HCT116 (cell line): ENCODE measurements at regions not wholly inside any gene's neighbourhood (a gene's known extent, or its start where the extent isn't known, plus 50 kb on each side); places are given as distances from the start of the nearest gene placed in this dataset.

Source experiments
- ATAC-seq: fragments of 200-7000 bp; cut with Tn5 transposase; 2 replicates; pipeline ENCODE4 v1.9.1; 2020; ENCODE audit warnings: mild to moderate bottlenecking, moderate library complexity
- BruUV-seq: library from RNA; stranded (reverse); fragments of 400-500 nt; replicated peaks from 2 replicates; lab custom pipeline; 2021; lab: Mats Ljungman, UMichigan
- CTCF ChIA-PET: fragments of 300-600 bp; sonication (Branson Sonifier 250); formaldehyde crosslinking; loops from one replicate; lab custom pipeline; 2021; ENCODE audit warnings: antibody characterized with exemption; lab: Charles Lee
- POLR2A ChIA-PET: fragments of 300-600, 350-600 bp; sonication (Branson Sonifier 250); formaldehyde crosslinking; loops from one replicate; lab custom pipeline; 2021; ENCODE audit warnings: antibody characterized with exemption; lab: Charles Lee
- RAD21 ChIA-PET, 2 experiments: fragments of 300-600 bp; sonication (Branson Sonifier 250); formaldehyde crosslinking; loops; one replicate each; lab custom pipeline; 2023; ENCODE audit warnings: low total read pairs in 2 of 2; ENCODE audit not compliant: uncharacterized antibody in 2 of 2, unreplicated experiment in 2 of 2, low non-redundant PET in 1 of 2; lab: Charles Lee
- DNase-seq: peaks from one replicate; pipeline ENCODE4 v3.0.0-alpha.2; 2010; ENCODE audit warnings: low read depth, low spot score
- H2AFZ ChIP-seq: fragments of 200-600 bp; shearing (Covaris generic), sonication (generic); 2 replicates; pipeline ENCODE4 v1.6.1; 2017; ENCODE audit warnings: low read depth, mixed run types, mixed read lengths, antibody characterized with exemption, low read length; ENCODE audit not compliant: poor library complexity, severe bottlenecking
- H3K27ac ChIP-seq: 2 replicates; pipeline ENCODE4 v1.5.1; 2012; ENCODE audit warnings: low read depth, low read length
- H3K27me3 ChIP-seq: fragments of 200-600 bp; sonication (generic); 2 replicates; pipeline ENCODE4 v1.6.1; 2016; ENCODE audit warnings: mixed run types, low read length, mixed read lengths; ENCODE audit not compliant: insufficient read depth
- H3K36me3 ChIP-seq, 2 experiments: fragments of 200-500 bp in 1 of 2; fragments of 200-600 bp in 1 of 2; sonication (Bioruptor generic) in 1 of 2; sonication (generic) in 1 of 2; 2 replicates each; pipeline versions ENCODE4 v1.5.1 to v1.6.1; 2014 to 2016; ENCODE audit warnings: low read length in 2 of 2, inconsistent platforms in 1 of 2, mixed read lengths in 1 of 2, mixed run types in 1 of 2; ENCODE audit not compliant: insufficient read depth in 2 of 2, control insufficient read depth in 1 of 2
- H3K4me1 ChIP-seq, 2 experiments: fragments of 200-600 bp in 1 of 2; sonication (generic) in 1 of 2; 2 replicates each; pipeline versions ENCODE4 v1.5.1 to v1.6.1; 2012 to 2017; ENCODE audit warnings: low read length in 2 of 2, inconsistent platforms in 1 of 2, mild to moderate bottlenecking in 1 of 2, mixed read lengths in 1 of 2, mixed run types in 1 of 2, moderate library complexity in 1 of 2; ENCODE audit not compliant: insufficient read depth in 2 of 2, control insufficient read depth in 1 of 2
- H3K4me2 ChIP-seq: fragments of 200-600 bp; sonication (generic); 2 replicates; pipeline ENCODE4 v1.6.1; 2017; ENCODE audit warnings: mixed run types, low read length, mixed read lengths
- H3K4me3 ChIP-seq, 2 experiments: fragments of 200-600 bp in 1 of 2; sonication (generic) in 1 of 2; replicated peaks in 1 of 2; 2 replicates each; pipeline ENCODE4 v1.5.1; 2011 to 2016; ENCODE audit warnings: low read length in 2 of 2, control low read depth in 1 of 2, low read depth in 1 of 2, mild to moderate bottlenecking in 1 of 2, mixed read lengths in 1 of 2, mixed run types in 1 of 2
- H3K79me2 ChIP-seq: fragments of 200-600 bp; sonication (generic); 2 replicates; pipeline ENCODE4 v1.6.1; 2017; ENCODE audit warnings: mild to moderate bottlenecking, mixed run types, low read length, moderate library complexity, mixed read lengths; ENCODE audit not compliant: insufficient read depth
- H3K9ac ChIP-seq: fragments of 200-600 bp; sonication (generic); 2 replicates; pipeline ENCODE4 v1.6.1; 2016; ENCODE audit warnings: low read length, mixed read lengths
- H3K9me2 ChIP-seq: fragments of 200-600 bp; sonication (generic), shearing (Covaris generic); 2 replicates; pipeline ENCODE4 v1.6.1; 2017; ENCODE audit warnings: mixed run types, mild to moderate bottlenecking, moderate library complexity; ENCODE audit not compliant: insufficient read depth
- H3K9me3 ChIP-seq, 2 experiments: fragments of 200-500 bp in 1 of 2; fragments of 200-600 bp in 1 of 2; sonication (Bioruptor generic) in 1 of 2; sonication (generic) in 1 of 2; 2 replicates each; pipeline ENCODE4 v1.6.1; 2014 to 2017; ENCODE audit warnings: low read length in 2 of 2, mixed read lengths in 2 of 2, inconsistent platforms in 1 of 2, low read depth in 1 of 2, mild to moderate bottlenecking in 1 of 2, mixed run types in 1 of 2, moderate library complexity in 1 of 2; ENCODE audit not compliant: control insufficient read depth in 1 of 2, insufficient read depth in 1 of 2
- H4K20me1 ChIP-seq: fragments of 200-600 bp; sonication (generic), shearing (Covaris generic); 2 replicates; pipeline ENCODE4 v1.6.1; 2017; ENCODE audit warnings: mixed run types, mild to moderate bottlenecking, moderate library complexity; ENCODE audit not compliant: insufficient read depth
- CEBPB ChIP-seq: IDR thresholded peaks from 2 replicates; pipeline ENCODE4 v1.6.1; 2012; ENCODE audit warnings: low read depth
- EGR1 ChIP-seq: IDR thresholded peaks from 2 replicates; pipeline ENCODE4 v1.6.1; 2012; ENCODE audit warnings: low read depth
- ELF1 ChIP-seq: IDR thresholded peaks from 2 replicates; pipeline ENCODE4 v1.6.1; 2012; ENCODE audit warnings: low read depth, borderline replicate concordance
- EZH2 ChIP-seq: fragments of 200-600 bp; sonication (generic); IDR thresholded peaks from 2 replicates; pipeline ENCODE4 v1.6.1; 2017; ENCODE audit warnings: antibody characterized with exemption, mixed run types
- POLR2A ChIP-seq: IDR thresholded peaks from 2 replicates; pipeline ENCODE4 v1.7.0; 2011; ENCODE audit warnings: borderline replicate concordance; ENCODE audit not compliant: insufficient read depth, insufficient read length; ENCODE audit errors: extremely low read depth
- POLR2AphosphoS5 ChIP-seq: IDR thresholded peaks from 2 replicates; pipeline ENCODE4 v1.6.1; 2011; ENCODE audit warnings: mild to moderate bottlenecking, low read depth, low read length, moderate library complexity
- RAD21 ChIP-seq: IDR thresholded peaks from 2 replicates; pipeline ENCODE4 v1.6.1; 2012; ENCODE audit warnings: low read depth, mild to moderate bottlenecking
- SIN3A ChIP-seq: IDR thresholded peaks from 2 replicates; pipeline ENCODE4 v1.6.1; 2012; ENCODE audit warnings: low read depth
- YY1 ChIP-seq: IDR thresholded peaks from 2 replicates; pipeline ENCODE4 v1.6.1; 2011; ENCODE audit warnings: low read length, low read depth, moderate library complexity, mild to moderate bottlenecking; ENCODE audit not compliant: insufficient replicate concordance; ENCODE audit errors: extremely low read depth
- ZFX ChIP-seq: fragments of 450-650 bp; IDR thresholded peaks from 2 replicates; pipeline ENCODE4 v1.6.1; 2017
- ZNF274 ChIP-seq: fragments of 200-500 bp; sonication (Bioruptor generic); IDR thresholded peaks from 2 replicates; pipeline ENCODE4 v1.6.1; 2014; ENCODE audit warnings: mild to moderate bottlenecking, low read depth, low read length, inconsistent platforms
- intact Hi-C: fragments of 100-400 bp; cut with micrococcal nuclease; formaldehyde crosslinking; loops from 2 replicates; pipeline ENCODE4 v1.10.0; 2022
- TF ChIP-seq, protein P1 (sequence below): IDR thresholded peaks from 2 replicates; pipeline ENCODE4 v1.6.1; 2012
- TF ChIP-seq, protein P2 (sequence below): IDR thresholded peaks from 2 replicates; pipeline ENCODE4 v1.6.1; 2011; ENCODE audit warnings: mild to moderate bottlenecking, low read length, moderate library complexity; ENCODE audit not compliant: insufficient replicate concordance; ENCODE audit errors: extremely low read depth
- TF ChIP-seq, protein P3 (sequence below): IDR thresholded peaks from 2 replicates; pipeline ENCODE4 v1.6.1; 2012

DNA sequence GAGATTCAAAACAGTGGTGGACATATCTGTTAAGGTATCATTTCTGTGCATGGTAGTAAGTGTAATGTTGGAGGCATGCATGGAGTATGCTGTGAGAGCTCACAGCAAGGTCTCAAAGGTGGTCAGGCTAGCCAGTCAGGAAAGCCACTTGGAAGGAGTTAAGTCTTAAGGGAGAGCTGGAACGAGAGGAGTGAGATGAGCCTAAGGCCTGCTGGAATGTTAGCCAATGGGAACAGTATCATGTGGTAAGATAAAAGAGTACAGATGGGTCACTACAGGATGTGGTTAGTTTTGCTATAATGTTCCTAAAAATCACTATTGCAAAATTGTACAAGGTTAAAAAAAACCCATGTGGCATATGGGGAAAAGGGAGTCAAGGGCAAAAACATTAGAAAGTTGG is 311.7 kb upstream of the E2F7 start:
- no peak overlapping the region for H3K27ac ChIP-seq
- H3K27me3 ChIP-seq, result no peaks in the 10 kb centered on the region
- no peaks in the 10 kb centered on the region for H3K36me3 ChIP-seq
- no peaks in the 10 kb centered on the region for H4K20me1 ChIP-seq
- H3K79me2 ChIP-seq, result no peaks in the 10 kb centered on the region
- ATAC-seq, result no peak
- DNase-seq, result no peak
- H3K4me3 ChIP-seq, result no peak overlapping the region
- H3K9me3 ChIP-seq, result no peaks in the 10 kb centered on the region
- no peaks in the 10 kb centered on the region for H3K9me2 ChIP-seq
- TF ChIP-seq ZFX, result no peak
- H2AFZ ChIP-seq, result no peak overlapping the region
- H3K4me1 ChIP-seq, result no peaks in the 10 kb centered on the region
- RAD21 ChIA-PET, result no interaction called here
- CTCF ChIA-PET, result no interaction called here
- H3K9ac ChIP-seq, result no peak overlapping the region
- no TSS peak for BruUV-seq
- H3K4me2 ChIP-seq, result no peak overlapping the region
- intact Hi-C loops, result no loop called here
- POLR2A ChIA-PET, result no interaction called here

DNA sequence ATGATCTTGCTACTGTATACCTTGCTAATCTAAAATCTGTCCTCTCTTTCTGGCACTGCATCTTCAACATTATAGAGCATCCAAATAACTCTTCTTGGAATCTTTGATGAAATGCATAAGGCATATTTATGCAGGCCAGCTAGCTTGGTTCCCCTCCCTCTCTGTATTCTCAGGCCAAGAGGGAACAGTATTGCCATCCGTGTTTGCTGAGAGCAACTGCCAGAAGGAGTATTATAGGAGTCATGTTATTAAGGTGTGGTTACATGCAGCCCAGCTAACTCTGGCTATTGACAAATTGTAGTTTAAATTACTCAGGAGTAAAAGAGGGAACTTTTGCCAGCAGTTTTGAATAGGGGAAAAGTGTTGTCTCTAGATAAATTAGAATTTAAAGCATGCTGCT is 309.3 kb upstream of the E2F7 start:
- intact Hi-C loops, result no loop called here
- RAD21 ChIA-PET, result no interaction called here

DNA sequence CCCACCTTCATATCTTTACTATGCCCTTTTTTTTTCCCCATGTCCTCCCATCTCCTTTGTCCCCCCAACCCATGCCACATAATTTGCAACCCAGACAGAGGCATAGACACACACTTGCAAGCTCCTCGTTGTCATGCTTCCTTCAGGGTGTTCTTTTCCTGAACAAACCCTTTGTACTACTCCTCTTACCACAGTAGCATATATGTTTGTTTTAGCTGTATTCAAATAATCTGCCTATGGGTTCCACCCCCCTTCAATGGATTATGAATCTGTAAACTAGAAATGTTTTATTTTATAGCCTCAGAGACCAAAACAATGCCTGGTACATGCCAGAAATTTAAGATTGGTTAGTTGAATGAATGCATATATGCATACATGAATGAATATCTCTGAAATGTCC is 307.1 kb upstream of the E2F7 start:
- Histone ChIP-seq H3K9me2 (no peaks in the 10 kb centered on the region), H3K36me3 (no peaks in the 10 kb centered on the region), H4K20me1 (no peaks in the 10 kb centered on the region), H3K9me3 (no peaks in the 10 kb centered on the region), H2AFZ (no peak overlapping the region), H3K4me3 (no peak overlapping the region), H3K79me2 (no peaks in the 10 kb centered on the region), H3K27ac (no peak overlapping the region), H3K4me1 (no peaks in the 10 kb centered on the region), H3K4me2 (no peak overlapping the region), H3K27me3 (no peaks in the 10 kb centered on the region), H3K9ac (no peak overlapping the region)
- ChIA-PET RAD21 (no interaction called here), POLR2A (no interaction called here), CTCF (no interaction called here)
- DNase-seq (no peak), ATAC-seq (no peak)
- TF ChIP-seq POLR2AphosphoS5 (no peak), EGR1 (no peak), ZNF274 (no peak), ZFX (no peak), RAD21 (no peak), ELF1 (no peak), SIN3A (no peak), CEBPB (no peak), YY1 (no peak)
- TF ChIP-seq, protein P1, sequence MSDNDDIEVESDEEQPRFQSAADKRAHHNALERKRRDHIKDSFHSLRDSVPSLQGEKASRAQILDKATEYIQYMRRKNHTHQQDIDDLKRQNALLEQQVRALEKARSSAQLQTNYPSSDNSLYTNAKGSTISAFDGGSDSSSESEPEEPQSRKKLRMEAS, result no peak
- TF ChIP-seq, protein P2, sequence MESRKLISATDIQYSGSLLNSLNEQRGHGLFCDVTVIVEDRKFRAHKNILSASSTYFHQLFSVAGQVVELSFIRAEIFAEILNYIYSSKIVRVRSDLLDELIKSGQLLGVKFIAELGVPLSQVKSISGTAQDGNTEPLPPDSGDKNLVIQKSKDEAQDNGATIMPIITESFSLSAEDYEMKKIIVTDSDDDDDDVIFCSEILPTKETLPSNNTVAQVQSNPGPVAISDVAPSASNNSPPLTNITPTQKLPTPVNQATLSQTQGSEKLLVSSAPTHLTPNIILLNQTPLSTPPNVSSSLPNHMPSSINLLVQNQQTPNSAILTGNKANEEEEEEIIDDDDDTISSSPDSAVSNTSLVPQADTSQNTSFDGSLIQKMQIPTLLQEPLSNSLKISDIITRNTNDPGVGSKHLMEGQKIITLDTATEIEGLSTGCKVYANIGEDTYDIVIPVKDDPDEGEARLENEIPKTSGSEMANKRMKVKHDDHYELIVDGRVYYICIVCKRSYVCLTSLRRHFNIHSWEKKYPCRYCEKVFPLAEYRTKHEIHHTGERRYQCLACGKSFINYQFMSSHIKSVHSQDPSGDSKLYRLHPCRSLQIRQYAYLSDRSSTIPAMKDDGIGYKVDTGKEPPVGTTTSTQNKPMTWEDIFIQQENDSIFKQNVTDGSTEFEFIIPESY, result no peak
- BruUV-seq, result no TSS peak
- intact Hi-C loops, result no loop called here

More for the DNA sequence above, 309.3 kb upstream of the E2F7 start:
- no peak for TF ChIP-seq EZH2
- TF ChIP-seq, protein P3, sequence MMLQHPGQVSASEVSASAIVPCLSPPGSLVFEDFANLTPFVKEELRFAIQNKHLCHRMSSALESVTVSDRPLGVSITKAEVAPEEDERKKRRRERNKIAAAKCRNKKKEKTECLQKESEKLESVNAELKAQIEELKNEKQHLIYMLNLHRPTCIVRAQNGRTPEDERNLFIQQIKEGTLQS, result no peak
- TF ChIP-seq POLR2A, result no peak
- Histone ChIP-seq H4K20me1 (no peaks in the 10 kb centered on the region), H3K27me3 (no peaks in the 10 kb centered on the region), H3K36me3 (no peaks in the 10 kb centered on the region), H3K9ac (no peak overlapping the region), H3K9me3 (no peaks in the 10 kb centered on the region), H3K79me2 (no peaks in the 10 kb centered on the region), H3K27ac (no peak overlapping the region), H3K4me3 (no peak overlapping the region), H3K4me1 (no peaks in the 10 kb centered on the region), H3K9me2 (no peaks in the 10 kb centered on the region), H3K4me2 (no peak overlapping the region), H2AFZ (no peak overlapping the region)
- ChIA-PET CTCF (no interaction called here), POLR2A (no interaction called here)
- BruUV-seq, result no TSS peak
- ATAC-seq (no peak), DNase-seq (no peak)
